ENCODE measurements at regions not wholly inside any gene's neighbourhood (a gene's known extent, or its start where the extent isn't known, plus 50 kb on each side); places are given as distances from the start of the nearest gene placed in this dataset.

DNA sequence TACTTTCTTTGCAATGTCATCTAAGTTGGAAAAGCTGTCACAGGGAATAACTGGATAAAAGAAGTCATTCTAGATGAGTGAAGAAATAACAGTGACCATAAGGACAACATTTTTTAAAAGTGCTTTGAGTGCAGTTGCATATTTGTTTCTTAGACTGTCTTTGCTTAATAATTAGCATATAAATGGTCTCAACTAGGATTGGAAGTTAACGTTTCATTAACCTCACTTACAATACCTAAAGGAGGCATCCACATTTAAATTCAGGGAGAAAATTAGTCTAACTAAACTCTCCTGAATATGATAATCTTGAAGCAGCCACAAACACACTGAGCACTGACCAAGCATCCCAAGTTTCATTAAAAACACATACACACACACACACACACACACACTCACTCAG, 780.7 kb downstream of the PCDH18 start:
- DNase-seq (ENCODE audit: low read depth), result no peak

DNA sequence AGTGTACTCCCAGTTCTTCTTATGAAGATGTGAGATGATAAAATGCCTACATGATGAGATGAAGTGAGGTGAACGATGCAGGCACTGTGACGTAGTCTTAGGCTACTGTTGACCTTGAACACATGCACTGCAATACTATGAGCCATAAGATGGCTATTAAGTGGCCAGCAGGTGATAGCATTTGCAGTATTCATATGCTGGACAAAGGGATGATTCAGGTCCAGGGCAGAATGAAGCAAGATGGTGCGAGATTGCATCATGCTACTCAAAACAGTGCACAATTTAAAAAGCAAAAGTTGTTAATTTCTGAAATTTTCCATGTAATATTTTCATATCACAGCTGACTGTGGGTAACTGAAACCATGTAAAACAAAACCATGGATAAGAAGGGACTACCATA, 781.4 kb downstream of the PCDH18 start:
- DNase-seq (ENCODE audit: low read depth), result no peak

DNA sequence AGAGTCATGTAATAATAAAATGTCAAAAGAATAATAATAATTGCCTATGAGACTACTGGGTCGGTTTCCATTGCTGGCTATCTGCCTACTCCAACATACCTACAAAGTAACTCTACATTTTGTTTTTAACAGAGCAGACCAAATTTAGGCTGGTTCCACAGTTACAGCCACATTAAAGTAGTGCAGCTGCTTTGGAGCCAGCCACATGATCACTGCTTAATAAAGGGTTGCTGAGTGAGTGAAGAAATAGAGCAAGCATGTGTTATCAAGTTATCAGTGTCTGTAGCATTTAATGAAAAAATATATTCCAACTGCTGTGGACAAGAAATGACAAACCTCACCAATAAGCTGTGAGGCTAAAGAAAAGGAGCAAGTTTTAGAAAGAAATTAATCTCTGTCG, 782.3 kb downstream of the PCDH18 start:
- no peak for DNase-seq (ENCODE audit: low read depth)

DNA sequence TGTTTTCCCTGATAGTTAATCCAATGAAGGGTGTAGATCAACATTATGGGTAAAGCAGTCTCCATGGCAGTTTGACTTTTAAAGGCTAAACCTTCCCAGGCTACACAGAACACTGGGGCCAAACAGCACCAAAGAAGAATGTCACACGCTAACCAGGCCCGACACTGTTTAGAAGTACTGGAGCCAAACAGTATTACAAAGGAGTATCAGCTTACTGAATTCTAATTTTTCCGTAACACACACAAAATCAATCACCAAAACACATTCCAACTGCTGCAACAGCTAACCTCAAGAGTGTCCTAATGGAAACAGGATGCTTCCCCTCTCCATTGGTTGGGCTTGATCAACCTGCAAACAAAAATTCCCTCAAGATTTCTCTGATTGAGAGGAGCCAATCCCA, 783.5 kb downstream of the PCDH18 start:
- no peak for DNase-seq (ENCODE audit: low read depth)

DNA sequence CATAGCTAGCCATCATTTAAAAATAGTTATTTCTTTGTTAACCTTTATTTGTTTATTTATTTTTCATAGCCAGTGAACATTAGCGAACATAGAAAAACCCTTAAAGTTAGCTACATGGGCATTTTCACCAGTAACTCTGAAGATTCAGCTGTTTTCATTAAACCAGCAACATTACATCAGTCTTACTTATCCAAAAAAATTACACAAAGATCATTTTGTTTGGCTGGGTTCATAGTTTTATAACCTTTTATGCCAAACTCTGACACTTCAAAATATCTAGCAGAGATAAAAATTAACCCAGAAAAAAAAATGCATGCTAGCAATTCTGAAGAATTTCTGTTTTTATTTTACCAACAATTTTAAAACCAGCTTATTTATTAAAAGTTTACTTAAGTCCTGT, 784.1 kb downstream of the PCDH18 start:
- DNase-seq (ENCODE audit: low read depth), result no peak

DNA sequence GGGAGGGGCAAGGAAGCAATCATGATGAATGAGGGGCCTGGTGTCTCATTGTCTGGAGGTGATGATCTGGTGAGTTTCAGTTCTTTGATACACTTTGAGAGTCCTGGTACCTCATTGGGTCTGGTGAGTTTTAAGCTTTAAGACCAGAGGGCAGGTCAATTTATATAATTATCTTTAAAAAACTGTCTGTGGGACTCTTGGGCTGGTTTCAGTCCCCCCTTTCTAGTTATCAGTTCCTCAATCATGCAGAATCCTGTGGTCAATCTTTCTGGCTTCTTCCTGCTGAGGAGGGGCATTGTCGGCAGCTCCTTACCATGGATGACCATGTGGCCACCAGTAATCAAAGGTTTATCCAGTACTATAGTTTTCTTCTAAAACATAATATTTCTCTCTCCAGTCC, 789.1 kb downstream of the PCDH18 start:
- DNase-seq (ENCODE audit: low read depth), result no peak

DNA sequence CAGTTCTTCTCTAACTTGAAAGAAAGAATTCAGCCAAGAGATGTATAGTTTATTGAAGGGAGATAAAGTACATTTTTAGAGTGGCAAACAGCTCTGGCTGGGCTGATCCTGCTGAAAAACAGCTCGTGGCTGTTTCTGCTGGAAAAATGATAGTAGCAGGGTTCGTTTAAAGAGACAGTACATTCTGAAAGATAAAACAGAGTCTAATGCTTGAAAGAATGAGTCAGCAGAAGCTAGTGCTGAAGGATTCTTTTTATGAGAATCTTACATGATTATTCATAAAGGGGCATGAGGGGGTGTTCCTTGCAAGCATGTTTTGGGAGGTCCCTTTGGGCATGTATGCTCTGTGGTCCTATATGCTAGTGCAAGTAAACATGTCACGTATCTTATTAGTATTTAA, 790.0 kb downstream of the PCDH18 start:
- no peak for DNase-seq (ENCODE audit: low read depth)

DNA sequence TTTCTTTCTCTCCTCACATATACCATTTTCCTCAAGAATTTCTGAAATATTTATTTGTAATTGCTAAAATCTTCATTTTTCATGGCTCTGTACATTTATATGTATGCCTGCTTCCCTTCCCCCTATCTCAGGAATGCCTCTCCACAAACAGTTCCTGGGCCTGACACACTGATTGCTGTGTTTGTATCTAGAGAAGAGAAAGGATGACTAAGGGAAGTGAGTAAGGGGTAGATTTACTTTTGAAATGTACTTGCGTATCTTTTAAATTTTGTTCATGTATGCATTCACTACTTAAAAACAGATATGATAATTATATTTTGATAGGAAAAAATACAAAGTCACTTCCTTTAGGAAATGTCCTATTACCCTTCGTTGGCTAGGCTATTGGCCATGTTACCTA, 790.8 kb downstream of the PCDH18 start:
- DNase-seq (ENCODE audit: low read depth), result no peak

DNA sequence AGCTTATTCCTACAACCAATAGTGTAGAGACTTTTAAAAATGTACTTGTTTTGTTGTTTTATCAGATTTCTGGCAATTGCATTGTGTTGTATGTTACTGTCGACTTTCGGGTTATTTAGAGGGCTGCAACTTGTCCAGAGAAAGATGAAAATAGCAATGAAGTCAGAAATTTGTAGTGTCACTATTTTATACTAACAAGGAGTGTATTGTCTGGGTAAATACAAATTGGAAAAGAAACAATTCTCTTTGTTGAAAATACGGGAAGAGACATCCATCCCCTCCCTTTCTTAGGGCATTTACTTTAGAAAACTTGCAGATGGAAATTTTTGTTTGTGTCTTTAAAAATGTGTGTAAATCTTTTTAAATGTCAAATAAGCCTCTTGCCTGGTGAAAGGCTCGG, 792.0 kb downstream of the PCDH18 start:
- DNase-seq (ENCODE audit: low read depth), result no peak

DNA sequence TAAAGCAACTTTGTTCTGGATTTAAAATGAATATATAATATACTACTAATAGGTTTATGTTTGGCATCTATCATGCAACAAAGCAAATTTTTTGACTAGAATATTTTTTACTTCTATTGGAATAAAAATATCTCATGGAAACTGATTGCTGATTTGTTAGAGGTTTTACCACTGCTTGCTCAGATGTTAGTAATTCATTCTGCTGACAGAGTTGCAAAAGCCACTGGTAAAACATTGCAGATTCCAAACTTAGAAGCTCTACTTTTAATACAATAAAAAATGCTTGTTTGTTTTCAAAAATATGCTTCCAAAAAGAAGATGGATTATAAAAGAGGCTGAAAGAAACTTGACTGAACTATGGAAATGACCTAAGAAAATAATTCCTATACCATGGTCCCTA, 795.2 kb downstream of the PCDH18 start:
- no peak for DNase-seq (ENCODE audit: low read depth)

DNA sequence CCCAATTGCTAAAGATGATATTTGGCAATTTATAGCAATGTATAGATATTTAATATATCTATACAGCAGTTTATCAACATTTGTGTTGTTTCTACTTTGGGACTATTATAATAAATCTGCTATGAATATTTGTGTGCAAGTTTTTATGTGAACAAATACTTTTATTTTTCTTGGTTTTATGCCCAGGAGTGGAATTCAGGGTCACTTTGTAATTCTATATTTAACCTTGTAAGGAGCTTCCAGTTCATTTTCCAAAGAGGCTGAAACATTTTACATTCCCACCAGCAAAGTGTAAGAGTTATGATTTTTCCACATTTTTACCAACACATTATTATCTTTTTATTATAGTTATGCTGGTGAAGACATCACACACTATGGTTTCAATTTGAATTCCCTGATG, 801.3 kb downstream of the PCDH18 start:
- DNase-seq (ENCODE audit: low read depth), result no peak

DNA sequence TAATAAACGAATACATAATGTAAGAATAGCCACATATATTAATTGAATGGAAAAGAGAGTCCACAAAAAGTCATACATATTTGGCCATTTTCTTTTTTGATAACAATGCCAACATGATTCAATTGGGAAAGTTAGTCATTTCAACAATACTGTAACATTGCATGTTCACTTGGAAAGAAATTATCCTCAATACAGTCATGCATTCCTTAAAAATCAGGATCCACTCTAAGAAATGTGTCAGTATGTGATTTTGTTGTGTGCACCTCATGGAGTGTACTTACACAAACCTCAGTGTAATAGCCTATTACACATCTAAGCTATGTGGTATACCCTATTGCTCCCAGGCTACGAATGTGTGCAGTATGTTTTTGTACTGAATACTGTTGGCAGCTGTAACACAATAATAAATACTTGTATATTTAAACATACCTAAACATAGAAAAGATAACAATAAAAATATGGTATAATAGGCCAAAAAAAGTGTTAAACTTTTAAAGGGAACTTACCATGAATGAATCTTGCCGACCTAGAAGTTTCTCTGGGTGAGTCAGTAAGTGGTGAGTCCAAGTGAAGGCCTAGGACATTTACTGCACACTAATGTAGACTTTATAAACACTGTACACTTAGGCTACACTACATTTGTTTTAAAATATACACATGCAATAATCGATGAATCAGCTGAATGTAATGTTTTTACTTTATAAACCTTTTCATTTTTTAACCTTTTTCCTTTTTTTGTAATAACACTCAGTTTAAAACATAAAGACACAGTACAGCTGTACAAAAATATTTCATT, 806.8 kb downstream of the PCDH18 start:
- DNase-seq (ENCODE audit: low read depth), result no peak

DNA sequence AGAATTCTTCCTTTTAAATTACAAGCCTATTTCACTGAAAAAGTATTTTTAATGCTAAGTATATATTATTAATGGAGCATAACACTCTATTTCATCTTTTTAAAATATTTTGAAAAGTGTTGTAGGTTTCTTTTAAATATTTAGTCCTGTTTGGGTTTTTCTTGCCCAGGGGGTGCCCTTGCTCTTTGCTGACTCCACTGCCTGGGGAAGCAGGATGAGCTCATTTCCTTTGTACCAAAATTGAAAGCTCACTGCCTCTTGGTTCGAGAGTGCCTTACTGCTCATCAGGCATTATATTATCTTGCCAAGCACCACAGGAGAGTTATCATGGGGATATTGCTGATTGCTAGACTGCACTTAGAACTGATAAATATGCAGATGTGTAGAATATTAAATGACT, 819.2 kb downstream of the PCDH18 start:
- DNase-seq (ENCODE audit: low read depth), result no peak

DNA sequence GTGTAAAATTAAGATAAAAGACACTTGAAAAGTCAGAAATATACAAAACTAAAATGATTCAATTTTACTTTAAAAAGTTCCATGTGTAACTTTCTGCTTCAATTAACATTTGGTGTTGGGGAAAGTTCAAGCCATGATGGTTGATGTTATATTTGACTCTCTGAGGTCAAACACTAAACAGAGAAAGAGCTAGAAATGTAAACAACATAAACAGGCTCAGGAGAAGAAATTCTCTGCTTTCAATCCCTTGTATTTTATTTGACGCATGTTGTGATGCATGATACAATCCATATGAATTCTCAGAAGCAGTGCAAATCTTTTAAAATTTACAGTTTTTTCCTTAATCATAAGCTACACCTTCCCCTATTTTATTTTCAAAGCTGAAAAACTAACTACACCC, 822.4 kb downstream of the PCDH18 start:
- DNase-seq (ENCODE audit: low read depth), result no peak

DNA sequence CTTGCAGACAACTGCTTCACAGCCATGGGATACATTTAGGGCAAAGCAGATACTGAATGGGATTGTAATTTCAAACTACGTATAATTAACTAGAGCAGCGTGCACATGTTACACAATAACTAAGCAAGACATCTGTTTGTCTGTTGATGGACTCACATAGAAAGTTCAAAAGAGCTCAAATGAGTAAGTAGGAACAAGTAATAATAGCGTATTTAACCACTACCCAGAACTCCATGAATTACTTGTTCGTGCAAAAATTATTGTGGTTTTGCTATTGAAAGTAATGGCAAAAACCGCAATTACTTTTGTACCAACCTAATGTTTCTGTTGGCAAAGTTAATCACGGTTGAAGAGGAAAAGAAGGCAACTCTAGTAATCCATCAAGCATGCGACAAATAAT, 825.4 kb downstream of the PCDH18 start:
- DNase-seq (ENCODE audit: low read depth), result no peak

DNA sequence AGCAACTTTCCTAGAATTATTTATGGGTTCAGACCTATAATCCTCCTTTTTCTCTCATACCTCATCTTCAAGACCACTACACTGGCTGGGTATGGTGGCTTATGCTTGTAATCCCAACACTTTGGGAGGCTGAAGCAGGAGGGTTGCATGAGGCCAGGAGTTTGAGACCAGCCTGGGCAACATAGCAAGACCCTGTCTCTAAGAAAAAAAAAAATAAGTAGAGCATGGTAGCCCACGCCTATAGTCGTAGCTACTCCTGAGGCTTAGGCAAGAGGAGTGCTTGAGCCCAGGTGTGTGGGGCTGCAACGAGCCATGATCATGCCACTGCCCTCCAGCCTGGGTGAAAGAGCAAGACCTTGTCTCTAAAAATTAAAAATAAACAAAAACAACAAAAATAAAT, 832.4 kb downstream of the PCDH18 start:
- no peak for DNase-seq (ENCODE audit: low read depth)

DNA sequence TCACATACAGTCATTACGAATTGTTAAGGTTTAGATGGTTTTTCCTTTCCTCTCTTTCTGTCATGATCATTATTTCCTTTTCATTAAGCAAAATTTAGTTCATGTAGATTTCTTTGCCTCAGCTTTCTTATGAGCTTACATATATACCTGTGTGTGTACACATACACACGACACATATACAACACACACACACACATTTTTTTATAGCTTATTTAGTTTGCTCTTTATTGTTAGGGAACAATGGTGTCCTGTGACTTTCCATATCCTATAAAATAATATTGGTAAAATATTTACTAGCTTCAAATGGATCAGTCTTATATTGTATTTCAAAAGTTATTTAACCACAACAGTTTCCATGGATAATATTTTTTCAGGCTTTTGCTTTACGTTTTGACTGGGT, 840.7 kb downstream of the PCDH18 start:
- DNase-seq (ENCODE audit: low read depth), result no peak

DNA sequence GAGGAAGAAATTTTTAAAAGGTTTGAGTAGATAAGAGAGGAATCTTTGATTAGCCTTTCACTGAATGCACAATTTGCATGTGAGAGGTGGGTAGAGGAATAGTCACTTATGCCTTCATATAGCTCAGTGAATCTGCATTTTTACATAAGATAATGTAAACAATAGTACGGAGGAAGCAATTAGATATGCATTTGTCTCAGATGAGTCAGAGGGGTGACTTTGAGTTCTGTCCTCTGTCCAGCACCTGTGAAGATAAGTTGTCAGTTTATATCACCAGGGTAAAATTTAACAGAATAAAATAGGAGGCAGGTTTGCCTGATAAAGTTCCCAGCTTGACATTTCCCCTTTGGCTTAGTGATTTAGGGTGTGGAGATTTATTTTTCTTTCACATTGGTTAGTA, 841.9 kb downstream of the PCDH18 start:
- no peak for DNase-seq (ENCODE audit: low read depth)

DNA sequence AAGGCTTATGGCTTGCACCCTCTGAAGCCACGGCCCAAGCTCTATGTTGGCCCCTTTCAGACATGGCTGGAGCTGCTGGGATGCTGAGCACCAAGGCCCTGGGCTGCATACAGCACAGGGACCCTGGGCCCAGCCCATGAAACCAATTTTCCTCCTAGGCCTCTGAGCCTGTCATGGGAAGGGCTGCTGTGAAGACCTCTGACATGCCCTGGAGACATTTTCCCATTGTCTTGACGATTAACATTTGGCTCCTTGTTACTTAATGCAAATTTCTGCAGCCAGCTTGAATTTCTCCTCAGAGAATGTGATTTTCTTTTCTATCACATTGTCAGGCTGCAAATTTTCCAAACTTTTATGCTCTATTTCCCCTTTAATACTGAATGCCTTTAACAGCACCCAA, 844.7 kb downstream of the PCDH18 start:
- no peak for DNase-seq (ENCODE audit: low read depth)

DNA sequence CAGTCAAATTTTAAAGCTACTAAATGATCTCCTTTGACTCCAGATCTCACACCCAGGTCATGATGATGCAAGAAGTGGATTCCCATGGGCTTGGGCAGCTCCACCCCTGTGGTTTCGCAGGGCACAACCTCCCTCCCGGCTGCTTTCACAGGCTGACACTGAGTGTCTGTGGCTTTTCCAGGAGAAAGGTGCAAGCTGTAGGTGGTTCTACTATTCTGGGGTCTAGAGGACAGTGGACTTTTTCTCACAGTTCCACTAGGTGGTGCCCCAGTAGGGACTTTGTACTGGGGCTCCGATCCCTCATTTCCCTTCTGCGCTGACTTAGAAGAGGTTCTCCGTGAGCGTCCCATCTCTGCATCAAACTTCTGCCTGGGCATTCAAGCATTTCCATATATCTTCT, 845.2 kb downstream of the PCDH18 start:
- no peak for DNase-seq (ENCODE audit: low read depth)

DNA sequence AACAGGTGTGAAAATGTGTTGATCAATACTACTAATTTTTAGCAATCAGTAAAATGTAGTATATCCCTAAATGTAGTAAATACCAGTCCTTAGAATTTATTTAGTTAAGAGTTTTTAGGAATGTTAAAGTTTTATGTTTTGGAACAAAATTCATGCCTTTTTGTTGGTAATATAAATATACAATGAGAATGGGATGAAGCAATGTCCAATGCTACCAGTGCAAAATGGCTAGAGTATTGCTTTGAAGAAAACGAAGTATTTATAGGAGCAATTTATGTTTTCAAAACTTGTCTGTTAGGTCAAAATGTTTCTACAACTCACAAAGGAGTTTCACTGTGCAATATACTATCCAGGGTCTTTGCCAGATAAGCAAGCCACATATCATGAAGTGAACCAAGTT, 851.5 kb downstream of the PCDH18 start:
- no peak for DNase-seq (ENCODE audit: low read depth)

DNA sequence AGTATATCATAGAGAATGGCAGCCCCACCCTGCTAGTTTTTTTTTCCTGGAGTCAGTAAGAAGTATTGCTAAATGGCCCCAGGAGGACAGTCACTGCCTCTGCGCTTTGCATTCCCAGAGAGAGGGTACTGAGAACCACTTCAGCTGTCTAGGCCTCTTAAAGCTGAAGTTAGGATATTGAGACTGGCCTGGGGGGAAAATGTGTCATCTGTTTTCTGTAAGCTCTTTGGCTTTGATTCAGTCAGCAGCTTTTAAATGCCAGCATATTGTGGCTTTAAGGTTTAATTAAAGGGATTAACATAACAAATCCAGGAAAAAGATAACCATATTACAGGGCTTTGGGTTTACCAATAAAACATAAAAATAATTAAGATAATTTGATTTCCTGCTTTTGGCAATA, 852.0 kb downstream of the PCDH18 start:
- no peak for DNase-seq (ENCODE audit: low read depth)

DNA sequence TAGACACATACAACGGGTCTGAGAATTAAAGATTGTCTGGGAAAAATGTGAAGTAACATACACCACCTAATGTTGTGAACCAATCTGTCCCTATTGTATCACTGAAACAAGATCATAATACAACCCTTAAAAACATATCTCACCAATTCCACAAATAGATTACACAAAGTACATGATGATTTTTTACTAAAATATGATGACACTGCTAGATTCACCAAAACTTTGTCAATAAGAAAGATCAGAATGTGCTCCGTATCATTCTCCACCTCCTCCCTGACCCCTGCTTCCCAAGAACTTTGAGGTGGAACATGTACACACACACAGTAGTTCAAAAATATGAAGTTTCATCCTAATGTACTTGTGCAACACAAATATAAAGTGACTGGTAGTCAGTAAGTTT, 862.0 kb downstream of the PCDH18 start:
- no peak for DNase-seq (ENCODE audit: low read depth)

DNA sequence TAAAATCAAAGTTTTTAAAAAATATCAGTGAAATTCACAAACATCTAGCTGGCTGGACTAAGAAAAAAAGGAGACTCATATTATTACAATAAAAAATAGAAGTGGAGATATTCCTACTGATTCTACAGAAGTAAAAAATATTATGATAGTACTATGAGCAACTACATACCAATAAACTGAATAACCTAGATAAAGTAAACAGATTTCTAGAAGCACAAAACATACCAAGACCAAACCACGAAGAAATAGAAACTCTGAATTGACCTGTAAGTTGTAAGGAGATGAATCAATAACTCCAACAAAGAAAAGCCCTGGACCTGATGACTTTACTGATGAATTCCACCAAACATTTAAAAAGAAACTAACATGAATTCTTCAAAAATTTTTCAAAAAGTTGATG, 867.3 kb downstream of the PCDH18 start:
- DNase-seq (ENCODE audit: low read depth), result no peak

DNA sequence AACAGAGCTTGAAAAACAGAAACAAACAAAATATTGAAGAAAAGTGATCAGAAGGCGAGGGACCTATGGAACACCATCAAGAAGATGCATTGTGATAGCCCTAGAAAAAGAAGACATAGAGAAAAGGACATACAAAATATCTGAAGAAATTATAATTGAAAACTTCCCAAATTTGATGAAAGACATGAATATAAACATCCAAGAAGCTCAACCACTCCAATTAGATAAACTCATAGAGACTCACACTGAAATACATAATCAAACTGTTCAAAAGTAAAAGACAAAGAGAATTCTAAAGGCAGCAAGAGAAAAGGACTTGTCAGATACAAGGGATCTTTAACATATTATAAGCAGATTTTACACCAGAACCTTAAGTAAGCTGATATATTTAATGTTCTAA, 869.8 kb downstream of the PCDH18 start:
- no peak for DNase-seq (ENCODE audit: low read depth)

Measured in activated T-cell treated with anti-CD3 and anti-CD28 coated beads for 24 hours (primary cell).